NCI-H526 (cell line): ENCODE measurements at regions not wholly inside any gene's neighbourhood (a gene's known extent, or its start where the extent isn't known, plus 50 kb on each side); places are given as distances from the start of the nearest gene placed in this dataset.

Experiments used
- DNase-seq, 2 experiments: peaks; one replicate each; lab custom pipeline; 2025; lab: John Stamatoyannopoulos, UW

GRCh38 chr13:95498886-95499285, 53.6 kb upstream of the CLDN10 start:
- no peak for DNase-seq

- no peak for DNase-seq
Measured at GRCh38 chr13:95499811-95500712, 52.5 kb upstream of the CLDN10 start.

GRCh38 chr13:95502216-95502615, 50.3 kb upstream of the CLDN10 start:
- no peak for DNase-seq
